PFSK-1 (cell line): ENCODE measurements at regions not wholly inside any gene's neighbourhood (a gene's known extent, or its start where the extent isn't known, plus 50 kb on each side); places are given as distances from the start of the nearest gene placed in this dataset.

Experiments
- POLR2AphosphoS5 ChIP-seq: IDR thresholded peaks from 2 replicates; pipeline ENCODE4 v1.6.1; 2012; ENCODE audit warnings: low read depth, mild to moderate bottlenecking, control low read depth, low read length, moderate library complexity
- REST ChIP-seq, 2 experiments: IDR thresholded peaks; 2 replicates each; pipeline versions ENCODE4 v1.6.1 to v1.8.0; 2011 to 2012; ENCODE audit warnings: low read depth in 2 of 2, low read length in 2 of 2, control low read depth in 1 of 2, inconsistent platforms in 1 of 2, mild to moderate bottlenecking in 1 of 2, moderate library complexity in 1 of 2; ENCODE audit not compliant: insufficient read depth in 1 of 2
- TAF1 ChIP-seq: IDR thresholded peaks from 2 replicates; pipeline ENCODE4 v1.6.1; 2012; ENCODE audit warnings: low read length, control low read depth, borderline replicate concordance; ENCODE audit not compliant: insufficient read depth

- TF ChIP-seq REST (IDR thresholded peaks at IDR 0.05; ENCODE audit: insufficient read depth in 1 of 2, low read depth in 2 of 2, low read length in 2 of 2) (no peak), TAF1 (no peak), POLR2AphosphoS5 (no peak)
Observed at GRCh38 chr5:24765219-24765618, 120.4 kb upstream of the CDH10 start.
